ENCODE measurements at regions not wholly inside any gene's neighbourhood (a gene's known extent, or its start where the extent isn't known, plus 50 kb on each side); places are given as distances from the start of the nearest gene placed in this dataset.

GRCh38 chr6:11917951-11918738 lies 94.0 kb upstream of the HIVEP1 start (continued):
- TF ChIP-seq ZNF778 (CRISPR knock-in tag; IDR thresholded peaks at IDR 0.05) (no peak), RBM17 (IDR thresholded peaks at IDR 0.05; ENCODE audit: borderline replicate concordance, low read depth, low read length) (no peak), CBX1 (IDR thresholded peaks at IDR 0.05; ENCODE audit: low read depth) (no peak), E2F5 (CRISPR knock-in tag; IDR thresholded peaks at IDR 0.05) (no peak), ZNF232 (CRISPR knock-in tag; IDR thresholded peaks at IDR 0.05) (no peak), EWSR1 (IDR thresholded peaks at IDR 0.05; ENCODE audit: borderline replicate concordance, low read depth, partially characterized antibody) (no peak)
- TF ChIP-seq, protein P1, sequence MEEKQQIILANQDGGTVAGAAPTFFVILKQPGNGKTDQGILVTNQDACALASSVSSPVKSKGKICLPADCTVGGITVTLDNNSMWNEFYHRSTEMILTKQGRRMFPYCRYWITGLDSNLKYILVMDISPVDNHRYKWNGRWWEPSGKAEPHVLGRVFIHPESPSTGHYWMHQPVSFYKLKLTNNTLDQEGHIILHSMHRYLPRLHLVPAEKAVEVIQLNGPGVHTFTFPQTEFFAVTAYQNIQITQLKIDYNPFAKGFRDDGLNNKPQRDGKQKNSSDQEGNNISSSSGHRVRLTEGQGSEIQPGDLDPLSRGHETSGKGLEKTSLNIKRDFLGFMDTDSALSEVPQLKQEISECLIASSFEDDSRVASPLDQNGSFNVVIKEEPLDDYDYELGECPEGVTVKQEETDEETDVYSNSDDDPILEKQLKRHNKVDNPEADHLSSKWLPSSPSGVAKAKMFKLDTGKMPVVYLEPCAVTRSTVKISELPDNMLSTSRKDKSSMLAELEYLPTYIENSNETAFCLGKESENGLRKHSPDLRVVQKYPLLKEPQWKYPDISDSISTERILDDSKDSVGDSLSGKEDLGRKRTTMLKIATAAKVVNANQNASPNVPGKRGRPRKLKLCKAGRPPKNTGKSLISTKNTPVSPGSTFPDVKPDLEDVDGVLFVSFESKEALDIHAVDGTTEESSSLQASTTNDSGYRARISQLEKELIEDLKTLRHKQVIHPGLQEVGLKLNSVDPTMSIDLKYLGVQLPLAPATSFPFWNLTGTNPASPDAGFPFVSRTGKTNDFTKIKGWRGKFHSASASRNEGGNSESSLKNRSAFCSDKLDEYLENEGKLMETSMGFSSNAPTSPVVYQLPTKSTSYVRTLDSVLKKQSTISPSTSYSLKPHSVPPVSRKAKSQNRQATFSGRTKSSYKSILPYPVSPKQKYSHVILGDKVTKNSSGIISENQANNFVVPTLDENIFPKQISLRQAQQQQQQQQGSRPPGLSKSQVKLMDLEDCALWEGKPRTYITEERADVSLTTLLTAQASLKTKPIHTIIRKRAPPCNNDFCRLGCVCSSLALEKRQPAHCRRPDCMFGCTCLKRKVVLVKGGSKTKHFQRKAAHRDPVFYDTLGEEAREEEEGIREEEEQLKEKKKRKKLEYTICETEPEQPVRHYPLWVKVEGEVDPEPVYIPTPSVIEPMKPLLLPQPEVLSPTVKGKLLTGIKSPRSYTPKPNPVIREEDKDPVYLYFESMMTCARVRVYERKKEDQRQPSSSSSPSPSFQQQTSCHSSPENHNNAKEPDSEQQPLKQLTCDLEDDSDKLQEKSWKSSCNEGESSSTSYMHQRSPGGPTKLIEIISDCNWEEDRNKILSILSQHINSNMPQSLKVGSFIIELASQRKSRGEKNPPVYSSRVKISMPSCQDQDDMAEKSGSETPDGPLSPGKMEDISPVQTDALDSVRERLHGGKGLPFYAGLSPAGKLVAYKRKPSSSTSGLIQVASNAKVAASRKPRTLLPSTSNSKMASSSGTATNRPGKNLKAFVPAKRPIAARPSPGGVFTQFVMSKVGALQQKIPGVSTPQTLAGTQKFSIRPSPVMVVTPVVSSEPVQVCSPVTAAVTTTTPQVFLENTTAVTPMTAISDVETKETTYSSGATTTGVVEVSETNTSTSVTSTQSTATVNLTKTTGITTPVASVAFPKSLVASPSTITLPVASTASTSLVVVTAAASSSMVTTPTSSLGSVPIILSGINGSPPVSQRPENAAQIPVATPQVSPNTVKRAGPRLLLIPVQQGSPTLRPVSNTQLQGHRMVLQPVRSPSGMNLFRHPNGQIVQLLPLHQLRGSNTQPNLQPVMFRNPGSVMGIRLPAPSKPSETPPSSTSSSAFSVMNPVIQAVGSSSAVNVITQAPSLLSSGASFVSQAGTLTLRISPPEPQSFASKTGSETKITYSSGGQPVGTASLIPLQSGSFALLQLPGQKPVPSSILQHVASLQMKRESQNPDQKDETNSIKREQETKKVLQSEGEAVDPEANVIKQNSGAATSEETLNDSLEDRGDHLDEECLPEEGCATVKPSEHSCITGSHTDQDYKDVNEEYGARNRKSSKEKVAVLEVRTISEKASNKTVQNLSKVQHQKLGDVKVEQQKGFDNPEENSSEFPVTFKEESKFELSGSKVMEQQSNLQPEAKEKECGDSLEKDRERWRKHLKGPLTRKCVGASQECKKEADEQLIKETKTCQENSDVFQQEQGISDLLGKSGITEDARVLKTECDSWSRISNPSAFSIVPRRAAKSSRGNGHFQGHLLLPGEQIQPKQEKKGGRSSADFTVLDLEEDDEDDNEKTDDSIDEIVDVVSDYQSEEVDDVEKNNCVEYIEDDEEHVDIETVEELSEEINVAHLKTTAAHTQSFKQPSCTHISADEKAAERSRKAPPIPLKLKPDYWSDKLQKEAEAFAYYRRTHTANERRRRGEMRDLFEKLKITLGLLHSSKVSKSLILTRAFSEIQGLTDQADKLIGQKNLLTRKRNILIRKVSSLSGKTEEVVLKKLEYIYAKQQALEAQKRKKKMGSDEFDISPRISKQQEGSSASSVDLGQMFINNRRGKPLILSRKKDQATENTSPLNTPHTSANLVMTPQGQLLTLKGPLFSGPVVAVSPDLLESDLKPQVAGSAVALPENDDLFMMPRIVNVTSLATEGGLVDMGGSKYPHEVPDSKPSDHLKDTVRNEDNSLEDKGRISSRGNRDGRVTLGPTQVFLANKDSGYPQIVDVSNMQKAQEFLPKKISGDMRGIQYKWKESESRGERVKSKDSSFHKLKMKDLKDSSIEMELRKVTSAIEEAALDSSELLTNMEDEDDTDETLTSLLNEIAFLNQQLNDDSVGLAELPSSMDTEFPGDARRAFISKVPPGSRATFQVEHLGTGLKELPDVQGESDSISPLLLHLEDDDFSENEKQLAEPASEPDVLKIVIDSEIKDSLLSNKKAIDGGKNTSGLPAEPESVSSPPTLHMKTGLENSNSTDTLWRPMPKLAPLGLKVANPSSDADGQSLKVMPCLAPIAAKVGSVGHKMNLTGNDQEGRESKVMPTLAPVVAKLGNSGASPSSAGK (IDR thresholded peaks at IDR 0.05): peak; percentile 53; the same call in 1 of the 2 replicates
- TF ChIP-seq, protein P2, sequence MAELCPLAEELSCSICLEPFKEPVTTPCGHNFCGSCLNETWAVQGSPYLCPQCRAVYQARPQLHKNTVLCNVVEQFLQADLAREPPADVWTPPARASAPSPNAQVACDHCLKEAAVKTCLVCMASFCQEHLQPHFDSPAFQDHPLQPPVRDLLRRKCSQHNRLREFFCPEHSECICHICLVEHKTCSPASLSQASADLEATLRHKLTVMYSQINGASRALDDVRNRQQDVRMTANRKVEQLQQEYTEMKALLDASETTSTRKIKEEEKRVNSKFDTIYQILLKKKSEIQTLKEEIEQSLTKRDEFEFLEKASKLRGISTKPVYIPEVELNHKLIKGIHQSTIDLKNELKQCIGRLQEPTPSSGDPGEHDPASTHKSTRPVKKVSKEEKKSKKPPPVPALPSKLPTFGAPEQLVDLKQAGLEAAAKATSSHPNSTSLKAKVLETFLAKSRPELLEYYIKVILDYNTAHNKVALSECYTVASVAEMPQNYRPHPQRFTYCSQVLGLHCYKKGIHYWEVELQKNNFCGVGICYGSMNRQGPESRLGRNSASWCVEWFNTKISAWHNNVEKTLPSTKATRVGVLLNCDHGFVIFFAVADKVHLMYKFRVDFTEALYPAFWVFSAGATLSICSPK (IDR thresholded peaks at IDR 0.05; ENCODE audit: borderline replicate concordance): no peak

Data from K562 (cell line).